CD14-positive monocyte (primary cell): ENCODE measurements at regions not wholly inside any gene's neighbourhood (a gene's known extent, or its start where the extent isn't known, plus 50 kb on each side); places are given as distances from the start of the nearest gene placed in this dataset.

Source experiments
- DNase-seq, 3 donors: peaks; one replicate each; pipeline ENCODE4 v3.0.0-alpha.2; 2011 to 2022
- H2AFZ ChIP-seq: 2 replicates; pipeline ENCODE4 v1.6.0; 2012; ENCODE audit warnings: mild to moderate bottlenecking, low read depth, low read length, inconsistent platforms; ENCODE audit not compliant: insufficient read depth, poor library complexity, severe bottlenecking
- H3K27ac ChIP-seq, 2 donors: 1 replicate in 1 of 2; 2 replicates in 1 of 2; pipeline ENCODE4 v1.5.1; 2012 to 2013; ENCODE audit warnings: low read length in 2 of 2, control low read depth in 1 of 2, inconsistent platforms in 1 of 2, low read depth in 1 of 2, mild to moderate bottlenecking in 1 of 2
- H3K27me3 ChIP-seq, 2 donors: one replicate each; pipeline versions ENCODE4 v1.6.0 to v1.6.1; 2011 to 2013; ENCODE audit warnings: low read length in 2 of 2; ENCODE audit not compliant: control insufficient read depth in 2 of 2, insufficient read depth in 2 of 2
- H3K36me3 ChIP-seq, 2 donors: replicated peaks in 1 of 2; 1 replicate in 1 of 2; 2 replicates in 1 of 2; pipeline versions ENCODE4 v1.5.1 to v1.6.1; 2012 to 2013; ENCODE audit warnings: low read length in 2 of 2, control low read depth in 1 of 2, inconsistent platforms in 1 of 2, mild to moderate bottlenecking in 1 of 2; ENCODE audit not compliant: insufficient read depth in 2 of 2, control insufficient read depth in 1 of 2
- H3K4me1 ChIP-seq, 2 donors: 1 replicate in 1 of 2; 2 replicates in 1 of 2; pipeline versions ENCODE4 v1.5.1 to v1.6.1; 2012 to 2013; ENCODE audit warnings: low read length in 2 of 2, control low read depth in 1 of 2, inconsistent platforms in 1 of 2, mild to moderate bottlenecking in 1 of 2, moderate library complexity in 1 of 2; ENCODE audit not compliant: insufficient read depth in 2 of 2, control insufficient read depth in 1 of 2
- H3K4me2 ChIP-seq: replicated peaks from 2 replicates; pipeline ENCODE3; 2012; ENCODE audit warnings: low read length, moderate library complexity, mild to moderate bottlenecking; ENCODE audit not compliant: poor library complexity, severe bottlenecking; ENCODE audit errors: extremely low read depth
- H3K4me3 ChIP-seq, 3 experiments: fragments of 200-600 bp in 1 of 3; sonication (generic) in 1 of 3; replicated peaks in 1 of 3; 1 replicate in 2 of 3; 2 replicates in 1 of 3; pipeline ENCODE4 v1.5.1; 2011 to 2013; ENCODE audit warnings: low read length in 3 of 3, mild to moderate bottlenecking in 3 of 3, control low read depth in 2 of 3, low read depth in 2 of 3, inconsistent platforms in 1 of 3, moderate library complexity in 1 of 3
- H3K79me2 ChIP-seq: 2 replicates; pipeline ENCODE4 v1.6.0; 2012; ENCODE audit warnings: mild to moderate bottlenecking, control low read depth, inconsistent platforms, low read length, moderate library complexity; ENCODE audit not compliant: insufficient read depth
- H3K9ac ChIP-seq: 2 replicates; pipeline ENCODE4 v1.6.0; 2017; ENCODE audit warnings: low read length, mild to moderate bottlenecking; ENCODE audit not compliant: insufficient read depth, poor library complexity, severe bottlenecking
- H3K9me3 ChIP-seq, 2 donors: replicated peaks in 1 of 2; 1 replicate in 1 of 2; 2 replicates in 1 of 2; pipeline versions ENCODE4 v1.5.1 to v1.6.1; 2012 to 2013; ENCODE audit warnings: low read length in 2 of 2, control low read depth in 1 of 2; ENCODE audit not compliant: control insufficient read depth in 1 of 2, insufficient read depth in 1 of 2
- H4K20me1 ChIP-seq: 2 replicates; pipeline ENCODE4 v1.6.0; 2012; ENCODE audit warnings: mild to moderate bottlenecking, low read length, control low read depth, moderate library complexity; ENCODE audit not compliant: insufficient read depth
- H3K27ac Mint-ChIP-seq, 7 donors: one replicate each; pipeline ENCODE4 v1.8.0; 2020; ENCODE audit warnings: mild to moderate bottlenecking in 7 of 7, mixed read lengths in 7 of 7, moderate library complexity in 6 of 7, inconsistent platforms in 2 of 7
- H3K27me3 Mint-ChIP-seq, 3 donors: one replicate each; pipeline ENCODE4 v1.8.0; 2021 to 2022; ENCODE audit warnings: low read depth in 3 of 3, mild to moderate bottlenecking in 3 of 3, mixed read lengths in 3 of 3, moderate library complexity in 3 of 3, inconsistent platforms in 1 of 3
- H3K36me3 Mint-ChIP-seq, 2 donors: one replicate each; pipeline ENCODE4 v1.8.0; 2020; ENCODE audit warnings: mixed read lengths in 2 of 2, inconsistent platforms in 1 of 2, mild to moderate bottlenecking in 1 of 2
- H3K4me1 Mint-ChIP-seq: one replicate; pipeline ENCODE4 v1.8.0; 2020; ENCODE audit warnings: mild to moderate bottlenecking, mixed read lengths
- H3K4me3 Mint-ChIP-seq, 2 donors: one replicate each; pipeline ENCODE4 v1.8.0; 2020; ENCODE audit warnings: mild to moderate bottlenecking in 2 of 2, mixed read lengths in 2 of 2, moderate library complexity in 1 of 2
- H3K9me3 Mint-ChIP-seq, 7 donors: one replicate each; pipeline ENCODE4 v1.8.0; 2020 to 2022; ENCODE audit warnings: mixed read lengths in 7 of 7, mild to moderate bottlenecking in 6 of 7, moderate library complexity in 6 of 7, inconsistent platforms in 2 of 7
- CTCF ChIP-seq: fragments of 200-600 bp; IDR thresholded peaks from one replicate; pipeline ENCODE4 v1.8.0; 2022; ENCODE audit warnings: antibody characterized with exemption, mild to moderate bottlenecking
- WGBS: methylation state at CpG from one replicate; pipeline ENCODE4 v1.1.5; 2013; ENCODE audit warnings: missing lambda C conversion rate; ENCODE audit not compliant: insufficient coverage; 5-methylcytosine and 5-hydroxymethylcytosine counted together
- intact Hi-C, 2 donors: fragments of 100-400 bp; cut with micrococcal nuclease; formaldehyde crosslinking; loops; one replicate each; pipeline versions ENCODE4 v1.15.0 to v1.15.1; 2023

- Mint-ChIP-seq H3K4me1 (no peaks in the 10 kb centered on the region), H3K4me3 (no peak overlapping the region), H3K27ac (no peak overlapping the region), H3K27me3 (peaks cover 0 to 2% (median 0%) of the 10 kb centered on the region in 3 donors), H3K36me3 (no peaks in the 10 kb centered on the region), H3K9me3 (peaks cover 0 to 11% (median 2%) of the 10 kb centered on the region in 7 donors)
- H3K27me3 ChIP-seq, result no peaks in the 10 kb centered on the region
- TF ChIP-seq CTCF, result no peak
- H3K9ac ChIP-seq, result no peak overlapping the region
- no peak overlapping the region for H2AFZ ChIP-seq
- no peaks in the 10 kb centered on the region for H3K36me3 ChIP-seq
- no peaks in the 10 kb centered on the region for H3K79me2 ChIP-seq
- intact Hi-C loops, result no loop called here
- H3K27ac ChIP-seq, result no peak overlapping the region
- H3K4me3 ChIP-seq, result no peak overlapping the region
- no peaks in the 10 kb centered on the region for H3K4me1 ChIP-seq
- H4K20me1 ChIP-seq, result no peaks in the 10 kb centered on the region
- DNase-seq, result no peak
- no CpG with 5 or more reads among the region's 2 CpGs for WGBS
- H3K4me2 ChIP-seq, result no peak overlapping the region
- peaks cover 0 to 8% of the 10 kb centered on the region in 2 donors for H3K9me3 ChIP-seq
Measured at GRCh38 chr3:147575391-147575790, 166.2 kb downstream of the ZIC1 start.

DNA sequence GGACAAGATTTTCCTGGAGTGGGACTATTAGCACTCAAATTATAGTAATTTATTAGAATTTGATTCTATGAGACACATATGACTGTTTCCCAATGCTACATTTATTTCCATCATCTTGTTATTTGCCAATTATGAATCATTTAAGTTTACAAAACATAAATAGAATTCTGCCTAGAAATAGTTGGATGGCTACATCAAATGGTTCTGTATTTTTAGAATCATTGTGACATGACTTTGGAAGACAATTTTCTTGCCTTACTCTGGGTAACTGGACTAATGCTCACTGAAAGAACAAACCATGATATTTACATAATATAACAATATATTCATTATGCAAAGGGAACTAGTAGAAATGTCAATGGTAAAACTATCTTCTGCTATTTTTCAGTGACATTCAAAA, 173.5 kb downstream of the ZIC1 start:
- Histone ChIP-seq H3K79me2 (no peaks in the 10 kb centered on the region), H3K36me3 (no peaks in the 10 kb centered on the region), H3K9me3 (no peaks in the 10 kb centered on the region), H4K20me1 (no peaks in the 10 kb centered on the region), H3K9ac (no peak overlapping the region), H3K27ac (no peak overlapping the region), H3K4me1 (no peaks in the 10 kb centered on the region), H2AFZ (no peak overlapping the region), H3K27me3 (no peaks in the 10 kb centered on the region), H3K4me2 (no peak overlapping the region), H3K4me3 (no peak overlapping the region)
- no peak for DNase-seq
- no peak for TF ChIP-seq CTCF
- no peaks in the 10 kb centered on the region for H3K36me3 Mint-ChIP-seq
- no peaks in the 10 kb centered on the region for H3K4me1 Mint-ChIP-seq
- intact Hi-C loops, result no loop called here
- H3K27me3 Mint-ChIP-seq, result no peaks in the 10 kb centered on the region
- peaks cover 0 to 2% (median 0%) of the 10 kb centered on the region in 7 donors for H3K9me3 Mint-ChIP-seq
- no peak overlapping the region for H3K27ac Mint-ChIP-seq
- no peak overlapping the region for H3K4me3 Mint-ChIP-seq
